ENCODE measurements at regions not wholly inside any gene's neighbourhood (a gene's known extent, or its start where the extent isn't known, plus 50 kb on each side); places are given as distances from the start of the nearest gene placed in this dataset.
"Not testable (repeated sequence)": the region's sequence is repeated elsewhere in the genome, so short reads cannot be mapped to it uniquely, and the experiment has no call there.

- DNase-seq (ENCODE audit: low read depth in 2 of 2); H3K4me3 ChIP-seq (replicated peaks in 1 of 2; ENCODE audit: low read depth in 2 of 2, low read length in 2 of 2): not testable (repeated sequence)
Observed at GRCh38 chr17:16843511-16843910, 128.4 kb downstream of the TNFRSF13B start.

GRCh38 chr17:16842346-16842745 lies 129.6 kb downstream of the TNFRSF13B start:
- not testable (repeated sequence) for H3K4me3 ChIP-seq (replicated peaks in 1 of 2; ENCODE audit: low read depth in 2 of 2, low read length in 2 of 2)
- DNase-seq (ENCODE audit: low read depth in 2 of 2), result peak in 1 of 2 donors; percentile 13

GRCh38 chr17:16841896-16842295 lies 130.0 kb downstream of the TNFRSF13B start:
- not testable (repeated sequence) for DNase-seq (ENCODE audit: low read depth in 2 of 2); H3K4me3 ChIP-seq (replicated peaks in 1 of 2; ENCODE audit: low read depth in 2 of 2, low read length in 2 of 2)

GRCh38 chr17:16840219-16840618 lies 131.7 kb downstream of the TNFRSF13B start:
- DNase-seq (ENCODE audit: low read depth in 2 of 2); H3K4me3 ChIP-seq (replicated peaks in 1 of 2; ENCODE audit: low read depth in 2 of 2, low read length in 2 of 2): not testable (repeated sequence)

- DNase-seq (ENCODE audit: low read depth in 2 of 2), result not testable (repeated sequence)
Observed at GRCh38 chr17:16839242-16840175, 132.4 kb downstream of the TNFRSF13B start.

GRCh38 chr17:16838795-16839194 lies 133.1 kb downstream of the TNFRSF13B start:
- not testable (repeated sequence) for DNase-seq (ENCODE audit: low read depth in 2 of 2); H3K4me3 ChIP-seq (replicated peaks in 1 of 2; ENCODE audit: low read depth in 2 of 2, low read length in 2 of 2)

More at GRCh38 chr17:16839242-16840175, 132.4 kb downstream of the TNFRSF13B start:
- not testable (repeated sequence) for H3K4me3 ChIP-seq (replicated peaks in 1 of 2; ENCODE audit: low read depth in 2 of 2, low read length in 2 of 2)

- DNase-seq (ENCODE audit: low read depth in 2 of 2); H3K4me3 ChIP-seq (replicated peaks in 1 of 2; ENCODE audit: low read depth in 2 of 2, low read length in 2 of 2): not testable (repeated sequence)
Observed at GRCh38 chr17:16838287-16838686, 133.6 kb downstream of the TNFRSF13B start.

GRCh38 chr17:16837468-16838266 lies 134.3 kb downstream of the TNFRSF13B start:
- not testable (repeated sequence) for H3K4me3 ChIP-seq (replicated peaks in 1 of 2; ENCODE audit: low read depth in 2 of 2, low read length in 2 of 2); DNase-seq (ENCODE audit: low read depth in 2 of 2)

- not testable (repeated sequence) for DNase-seq (ENCODE audit: low read depth in 2 of 2); H3K4me3 ChIP-seq (replicated peaks in 1 of 2; ENCODE audit: low read depth in 2 of 2, low read length in 2 of 2)
Observed at GRCh38 chr17:16836315-16836915, 135.5 kb downstream of the TNFRSF13B start.

- DNase-seq (ENCODE audit: low read depth in 2 of 2); H3K4me3 ChIP-seq (replicated peaks in 1 of 2; ENCODE audit: low read depth in 2 of 2, low read length in 2 of 2): not testable (repeated sequence)
Observed at GRCh38 chr17:16833517-16833916, 138.4 kb downstream of the TNFRSF13B start.

GRCh38 chr17:16832853-16833252 lies 139.1 kb downstream of the TNFRSF13B start:
- DNase-seq (ENCODE audit: low read depth in 2 of 2), result not testable (repeated sequence)

GRCh38 chr17:16832206-16832605 lies 139.7 kb downstream of the TNFRSF13B start:
- DNase-seq (ENCODE audit: low read depth in 2 of 2); H3K4me3 ChIP-seq (replicated peaks in 1 of 2; ENCODE audit: low read depth in 2 of 2, low read length in 2 of 2): not testable (repeated sequence)

More at GRCh38 chr17:16832853-16833252, 139.1 kb downstream of the TNFRSF13B start:
- H3K4me3 ChIP-seq (replicated peaks in 1 of 2; ENCODE audit: low read depth in 2 of 2, low read length in 2 of 2), result not testable (repeated sequence)

GRCh38 chr17:16830770-16831169 lies 140.7 kb downstream of the CCDC144A start:
- DNase-seq (ENCODE audit: low read depth in 2 of 2); H3K4me3 ChIP-seq (replicated peaks in 1 of 2; ENCODE audit: low read depth in 2 of 2, low read length in 2 of 2): not testable (repeated sequence)

GRCh38 chr17:16830219-16830618 lies 140.2 kb downstream of the CCDC144A start:
- DNase-seq (ENCODE audit: low read depth in 2 of 2); H3K4me3 ChIP-seq (replicated peaks in 1 of 2; ENCODE audit: low read depth in 2 of 2, low read length in 2 of 2): not testable (repeated sequence)

All from cardiac fibroblast (primary cell).